GM10248 (cell line): ENCODE measurements at regions not wholly inside any gene's neighbourhood (a gene's known extent, or its start where the extent isn't known, plus 50 kb on each side); places are given as distances from the start of the nearest gene placed in this dataset.

Experiments
- CTCF ChIA-PET: fragments of 300-600 bp; sonication (Branson Sonifier 250); formaldehyde crosslinking; extraction: SDS; loops from one replicate; lab custom pipeline; 2021; ENCODE audit warnings: antibody characterized with exemption; lab: Yijun Ruan, JAX
- POLR2A ChIA-PET: fragments of 350-650 bp; sonication (Branson Sonifier 250); formaldehyde crosslinking; extraction: SDS; loops from one replicate; lab custom pipeline; 2020; ENCODE audit warnings: antibody characterized with exemption; lab: Yijun Ruan, JAX
- DNase-seq: peaks from one replicate; pipeline ENCODE4 v3.0.0; 2012; ENCODE audit errors: extremely low spot score
- TF ChIP-seq, protein P1 (sequence below): IDR thresholded peaks from 2 replicates; pipeline ENCODE4 v1.5.1; 2012; ENCODE audit warnings: mild to moderate bottlenecking, low read depth; ENCODE audit errors: extremely low read depth, missing control alignments, control extremely low read depth

DNA sequence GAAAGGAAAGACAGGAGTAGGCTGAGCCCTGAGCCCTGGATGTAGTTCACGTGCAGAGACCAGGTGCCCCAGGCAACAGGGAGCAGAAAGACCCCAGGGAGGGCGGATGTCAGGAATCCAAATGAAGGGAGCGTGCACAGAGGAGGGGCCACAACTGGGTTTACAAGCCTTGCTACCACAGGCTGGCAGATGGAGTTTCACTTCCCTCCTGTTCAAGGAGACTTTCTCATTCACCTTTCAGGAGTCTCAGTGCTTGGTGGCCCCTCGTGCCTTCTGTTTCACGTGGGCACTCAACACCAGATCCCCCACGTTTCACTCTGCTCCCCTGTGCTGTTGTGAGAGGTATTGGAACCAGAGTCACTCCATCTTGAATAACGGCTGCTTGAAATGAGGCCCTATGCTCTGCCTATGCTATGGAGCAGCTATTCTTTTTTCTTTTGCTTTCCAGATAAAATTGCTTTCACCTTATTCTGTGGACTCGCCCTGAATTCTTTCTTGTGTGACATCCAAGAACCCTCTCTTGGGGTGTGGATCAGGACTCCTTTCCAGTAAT, 601.4 kb upstream of the IGFBP3 start:
- CTCF ChIA-PET, result no interaction called here
- POLR2A ChIA-PET, result no interaction called here

DNA sequence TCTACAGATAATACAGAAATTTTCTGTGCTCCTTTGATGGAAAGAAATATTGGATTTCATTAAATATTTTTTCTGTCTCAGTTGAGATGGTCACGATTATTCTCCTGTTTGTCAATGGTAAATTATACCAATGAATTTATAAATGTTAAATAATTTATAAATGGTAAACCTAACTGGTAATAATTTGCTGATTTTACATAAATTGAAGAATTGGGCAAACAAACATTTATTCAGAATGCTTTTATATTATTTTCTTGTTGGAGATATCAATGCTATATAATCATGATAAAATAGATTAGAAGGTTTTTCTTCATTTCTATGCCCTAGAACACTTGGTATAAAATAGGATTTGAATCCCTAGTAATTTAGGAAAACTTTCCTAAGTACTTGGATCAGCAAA, 597.6 kb upstream of the IGFBP3 start:
- no peak for DNase-seq
- POLR2A ChIA-PET, result no interaction called here
- CTCF ChIA-PET, result no interaction called here
- TF ChIP-seq, protein P1, sequence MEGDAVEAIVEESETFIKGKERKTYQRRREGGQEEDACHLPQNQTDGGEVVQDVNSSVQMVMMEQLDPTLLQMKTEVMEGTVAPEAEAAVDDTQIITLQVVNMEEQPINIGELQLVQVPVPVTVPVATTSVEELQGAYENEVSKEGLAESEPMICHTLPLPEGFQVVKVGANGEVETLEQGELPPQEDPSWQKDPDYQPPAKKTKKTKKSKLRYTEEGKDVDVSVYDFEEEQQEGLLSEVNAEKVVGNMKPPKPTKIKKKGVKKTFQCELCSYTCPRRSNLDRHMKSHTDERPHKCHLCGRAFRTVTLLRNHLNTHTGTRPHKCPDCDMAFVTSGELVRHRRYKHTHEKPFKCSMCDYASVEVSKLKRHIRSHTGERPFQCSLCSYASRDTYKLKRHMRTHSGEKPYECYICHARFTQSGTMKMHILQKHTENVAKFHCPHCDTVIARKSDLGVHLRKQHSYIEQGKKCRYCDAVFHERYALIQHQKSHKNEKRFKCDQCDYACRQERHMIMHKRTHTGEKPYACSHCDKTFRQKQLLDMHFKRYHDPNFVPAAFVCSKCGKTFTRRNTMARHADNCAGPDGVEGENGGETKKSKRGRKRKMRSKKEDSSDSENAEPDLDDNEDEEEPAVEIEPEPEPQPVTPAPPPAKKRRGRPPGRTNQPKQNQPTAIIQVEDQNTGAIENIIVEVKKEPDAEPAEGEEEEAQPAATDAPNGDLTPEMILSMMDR, result no peak

More for the DNA sequence above, 601.4 kb upstream of the IGFBP3 start:
- TF ChIP-seq, protein P1, result no peak
- no peak for DNase-seq

DNA sequence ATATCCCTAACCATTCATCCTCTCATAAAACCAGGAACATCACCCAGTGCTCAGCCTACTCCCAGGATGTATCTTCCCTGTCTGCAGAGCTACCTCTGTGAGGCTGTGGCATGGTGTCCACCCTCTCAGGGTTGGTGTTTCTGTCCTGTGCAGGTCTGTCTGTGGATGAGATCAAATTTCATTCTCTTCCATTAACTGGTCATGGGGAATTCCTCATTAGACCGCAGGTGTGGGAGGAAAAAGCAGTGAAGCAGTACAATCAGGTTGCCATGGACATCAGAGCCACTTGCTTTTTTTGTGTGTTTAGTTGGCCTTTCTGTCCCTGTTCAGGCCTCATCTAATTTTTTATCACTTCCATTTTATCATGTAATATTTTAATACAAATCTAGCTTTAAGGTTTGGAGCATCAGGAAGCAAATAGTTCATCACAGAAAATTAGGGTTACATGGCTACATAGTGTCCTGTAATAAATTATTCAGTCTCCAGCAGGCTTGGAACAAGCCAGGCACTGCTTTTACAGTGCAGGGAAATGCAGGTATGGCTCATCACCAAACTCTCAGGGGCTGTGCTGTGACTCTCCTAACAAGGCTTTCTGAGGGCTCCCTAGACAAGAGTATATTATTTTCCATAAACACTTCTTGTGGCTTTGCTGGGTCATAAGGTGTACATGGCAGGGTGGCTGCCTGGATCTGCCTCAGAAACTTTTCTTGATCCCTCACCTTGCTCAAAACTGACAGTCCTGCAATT, 594.9 kb upstream of the IGFBP3 start:
- DNase-seq, result no peak
- POLR2A ChIA-PET, result interaction anchor here (0.6 kb wide), 1 partner anchor 98 kb away, joined by 4 read pairs; no protein-coding TSS in a partner anchor
- CTCF ChIA-PET, result no interaction called here
- TF ChIP-seq, protein P1, result no peak

DNA sequence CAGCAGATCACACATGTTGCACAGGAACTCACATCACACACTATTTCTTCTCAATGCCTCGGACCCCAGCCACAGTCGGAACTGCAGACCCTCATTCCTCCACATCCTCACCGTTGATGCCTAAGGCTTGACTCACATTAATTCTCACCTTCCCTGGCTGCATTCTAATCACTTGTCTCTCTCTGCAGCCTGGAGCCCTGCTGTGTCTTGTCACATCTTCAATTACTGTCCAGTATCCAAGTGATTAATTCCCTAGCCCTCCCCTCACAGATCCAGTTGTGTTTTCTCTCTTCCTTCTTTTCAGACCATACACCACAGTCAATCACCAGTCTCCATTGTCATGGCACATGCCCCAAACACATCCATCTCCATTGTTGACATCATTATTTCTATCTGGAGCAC, 592.4 kb upstream of the IGFBP3 start:
- ChIA-PET CTCF (interaction anchor here (2.1 kb wide), 1 partner anchor 19 kb away, joined by 4 read pairs; no protein-coding TSS in a partner anchor), POLR2A (no interaction called here)
- TF ChIP-seq, protein P1, result no peak
- DNase-seq, result no peak

DNA sequence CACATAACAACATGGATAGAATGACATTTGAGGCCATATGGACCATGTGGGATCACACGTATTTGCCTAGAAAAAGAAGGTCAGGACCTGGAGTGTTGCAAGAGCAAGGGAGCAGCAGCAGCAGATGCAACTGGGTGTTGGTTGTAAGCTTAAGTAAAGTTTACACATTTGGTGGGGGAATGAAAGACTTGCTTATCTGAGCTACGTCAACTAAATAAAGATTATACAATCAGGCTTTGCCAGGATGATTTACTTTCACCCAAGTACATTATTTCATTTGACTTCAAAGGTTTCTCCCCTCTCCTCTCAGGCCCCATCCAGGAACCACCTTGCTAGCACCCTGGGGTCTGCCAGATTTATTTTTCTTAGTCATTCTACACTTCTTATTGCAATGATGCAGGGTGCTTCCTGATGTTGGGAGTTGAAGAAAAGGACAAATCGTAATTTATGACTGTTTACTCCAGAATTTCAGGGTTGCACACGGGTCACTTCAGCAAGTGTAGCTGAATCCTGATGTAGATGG, 591.9 kb upstream of the IGFBP3 start:
- TF ChIP-seq, protein P1, result no peak
- POLR2A ChIA-PET, result no interaction called here
- DNase-seq, result no peak
- CTCF ChIA-PET, result interaction anchor here (2.1 kb wide), 1 partner anchor 20 kb away, joined by 4 read pairs; no protein-coding TSS in a partner anchor

DNA sequence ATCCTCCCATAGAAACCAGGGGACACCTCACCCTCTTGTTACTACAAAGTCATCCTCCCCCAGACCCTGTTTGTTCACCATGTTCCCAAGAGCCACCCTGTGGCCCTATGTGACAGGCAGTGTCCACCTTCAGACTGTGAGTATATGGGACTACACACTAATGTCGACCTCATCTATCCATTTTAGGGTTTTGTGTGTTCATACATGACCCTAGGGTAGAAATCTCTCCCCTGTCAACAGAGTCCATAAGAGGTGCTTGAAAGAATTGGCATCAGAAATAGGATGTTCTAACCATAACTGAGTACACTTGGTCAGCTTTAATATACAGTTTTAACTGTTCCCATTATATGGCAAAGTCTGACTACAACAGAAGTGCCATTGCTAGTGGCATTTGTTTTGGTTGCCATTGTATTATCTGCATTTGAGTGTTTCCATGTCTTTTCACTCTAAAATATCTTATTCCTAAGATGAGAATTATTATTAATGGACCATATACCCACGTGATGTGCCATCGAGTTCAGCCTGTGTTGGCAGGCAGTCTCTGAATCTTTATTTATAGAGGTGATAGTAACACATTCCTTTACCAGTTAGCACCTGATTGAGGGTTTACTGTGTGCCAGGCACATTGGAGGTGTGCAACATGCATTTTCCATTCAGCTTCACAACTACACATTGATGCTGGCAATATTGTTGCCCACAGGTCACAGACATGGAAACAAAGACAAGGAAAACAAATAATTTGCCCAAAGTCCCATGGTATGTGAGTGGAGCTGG, 590.6 kb upstream of the IGFBP3 start:
- CTCF ChIA-PET, result no interaction called here
- TF ChIP-seq, protein P1, result no peak
- POLR2A ChIA-PET, result no interaction called here
- DNase-seq, result no peak
